OCI-M1 (cell line): ENCODE measurements at regions not wholly inside any gene's neighbourhood (a gene's known extent, or its start where the extent isn't known, plus 50 kb on each side); places are given as distances from the start of the nearest gene placed in this dataset.
"Not testable (repeated sequence)": the region's sequence is repeated elsewhere in the genome, so short reads cannot be mapped to it uniquely, and the experiment has no call there.

Source experiments
- DNase-seq: peaks from one replicate; lab custom pipeline; 2025; lab: John Stamatoyannopoulos, UW

DNA sequence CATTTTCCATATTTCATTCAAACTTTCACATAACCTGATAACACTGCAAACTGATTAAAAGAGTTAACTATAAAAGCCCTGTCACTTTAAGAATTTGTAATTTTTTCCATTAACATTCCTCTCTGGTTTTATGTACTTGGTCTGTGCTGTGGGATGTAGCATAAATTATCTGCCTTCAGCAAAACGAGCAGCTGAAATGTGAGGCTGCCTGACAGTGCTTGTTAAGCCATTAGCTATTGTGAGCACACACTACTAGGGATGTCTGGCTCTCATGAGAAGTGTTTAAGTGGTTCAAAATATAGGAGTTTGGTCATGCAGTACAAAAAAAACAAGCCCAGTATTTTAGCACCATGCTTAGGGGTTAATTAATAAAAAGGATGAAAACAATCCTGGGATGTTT is 63.0 kb downstream of the HOXA1 start:
- peak; percentile 32 for DNase-seq

DNA sequence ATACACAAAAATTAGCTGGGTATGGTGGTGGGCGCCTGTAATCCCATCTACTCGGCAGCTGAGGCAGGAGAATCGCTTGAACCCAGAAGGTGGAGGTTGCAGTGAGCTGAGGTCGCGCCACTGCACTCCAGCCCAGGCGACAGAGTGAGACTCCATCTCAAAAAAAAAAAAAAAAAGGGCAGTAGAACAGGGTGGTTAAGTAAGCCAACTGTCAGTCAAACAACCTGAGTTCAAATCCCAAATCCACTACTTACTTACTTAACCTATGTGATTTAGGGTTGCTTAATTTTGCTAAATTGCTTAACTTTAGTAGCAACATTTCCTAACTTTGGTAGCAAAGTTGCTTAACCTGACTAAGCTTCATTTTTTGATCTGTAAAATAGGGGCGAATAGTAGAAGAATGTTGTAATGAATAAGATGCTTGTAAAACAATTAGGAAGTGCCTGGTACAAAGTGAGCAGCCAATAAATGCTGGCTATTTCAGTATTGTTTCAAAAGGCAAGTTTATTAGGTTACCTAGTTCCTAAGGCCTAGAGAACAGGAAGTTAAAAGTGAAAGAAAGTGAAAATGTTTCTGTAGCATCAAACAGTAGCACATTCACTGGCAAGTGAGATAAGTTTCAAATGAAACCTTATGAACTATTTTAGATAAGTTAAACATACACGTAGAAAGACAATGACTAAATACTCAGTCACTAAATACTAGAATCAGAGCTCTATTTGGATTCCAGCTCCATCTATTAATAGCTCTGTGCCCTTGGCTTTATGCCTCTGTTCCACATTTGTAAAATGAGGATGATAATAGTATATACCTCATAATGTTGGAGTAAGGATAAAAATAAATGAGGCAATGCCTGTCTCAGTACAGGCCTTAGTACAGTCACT is 64.3 kb downstream of the HOXA1 start:
- peak; percentile 79 for DNase-seq

DNA sequence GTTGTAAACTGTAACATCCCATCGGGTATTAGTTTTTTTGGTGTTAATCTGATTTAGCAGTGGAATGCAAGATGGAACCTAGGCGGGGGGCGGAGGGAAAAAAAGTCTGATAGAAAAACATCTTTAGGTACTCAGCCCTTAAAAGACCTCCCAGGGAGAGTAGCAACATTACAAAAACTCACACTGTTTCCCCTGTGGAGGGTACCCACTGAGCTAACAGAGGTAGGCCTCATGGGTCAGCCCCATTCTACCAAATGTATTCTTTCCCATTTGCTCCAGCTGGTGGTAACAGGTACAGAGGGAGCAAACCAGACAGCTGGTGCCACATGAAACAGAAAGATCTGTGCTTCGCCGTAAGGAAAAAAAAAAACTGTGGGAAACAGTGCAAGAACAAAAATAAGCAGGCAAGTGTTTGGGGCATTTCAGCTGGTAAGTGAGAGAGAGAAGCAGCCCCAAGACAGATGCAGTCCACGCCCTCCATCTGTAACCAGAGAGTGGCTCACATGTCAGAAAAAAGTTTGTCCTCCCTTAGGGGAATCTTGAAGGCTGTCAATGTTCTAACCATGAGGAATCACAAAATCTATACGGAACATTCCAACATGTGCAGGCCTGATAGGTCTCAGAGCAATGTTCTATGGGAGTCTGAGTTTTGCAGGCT is 65.3 kb downstream of the HOXA1 start:
- no peak for DNase-seq

DNA sequence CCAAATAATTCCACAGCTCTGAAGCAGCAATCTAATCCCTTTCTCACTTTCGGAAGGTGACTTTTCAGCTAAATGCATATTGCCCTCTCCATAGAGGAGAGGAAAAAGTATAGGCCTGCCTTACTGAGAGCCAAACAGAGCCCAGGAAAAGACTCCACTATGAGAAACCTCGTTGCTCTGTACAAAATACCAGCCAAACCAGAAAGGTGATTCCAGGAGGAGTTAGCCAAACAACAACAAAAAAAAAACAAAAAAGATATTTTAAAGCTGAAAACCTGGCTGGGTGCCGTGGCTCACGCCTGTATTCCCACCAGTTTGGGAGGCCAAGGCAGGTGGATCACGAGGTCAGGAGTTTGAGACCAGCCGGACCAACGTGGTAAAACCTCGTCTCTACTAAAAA is 70.5 kb downstream of the HOXA1 start:
- DNase-seq, result no peak

DNA sequence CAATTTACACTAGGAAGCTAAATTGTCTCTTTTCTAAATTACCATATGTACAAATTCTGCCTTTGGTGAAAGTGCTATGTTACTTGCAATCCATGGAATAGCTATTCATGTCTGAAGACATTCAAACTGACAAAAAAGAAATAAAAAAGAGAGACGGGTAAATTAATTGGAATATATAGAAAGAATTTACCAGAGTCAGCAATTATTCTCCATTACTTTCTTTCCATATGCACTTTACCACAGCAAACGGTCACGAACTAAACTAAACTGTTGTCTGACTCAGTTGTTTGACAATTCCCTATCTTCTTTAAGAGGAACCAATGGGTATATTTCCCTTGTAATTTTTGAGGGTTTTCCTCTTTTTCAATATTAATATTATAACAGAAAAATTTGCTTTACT is 85.7 kb downstream of the HOXA1 start:
- no peak for DNase-seq

DNA sequence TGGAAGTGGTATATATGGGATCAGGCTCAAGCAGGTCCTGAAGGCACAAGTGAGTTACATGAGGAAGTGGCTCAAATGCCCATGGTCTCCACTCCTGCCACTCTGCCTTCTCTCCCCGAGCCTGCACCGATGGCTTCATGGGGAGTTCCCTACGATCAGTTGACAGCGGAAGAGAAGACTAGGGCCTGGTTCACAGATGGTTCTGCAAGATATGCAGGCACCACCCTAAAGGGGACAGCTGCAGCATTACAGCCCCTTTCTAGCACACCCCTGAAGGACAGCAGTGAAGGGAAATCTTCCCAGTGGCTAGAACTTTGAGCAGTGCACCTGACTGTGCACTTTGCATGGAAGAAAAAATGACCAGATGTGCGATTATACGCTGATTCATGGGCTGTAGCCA is 95.3 kb downstream of the HOXA1 start:
- DNase-seq, result peak; percentile 31

DNA sequence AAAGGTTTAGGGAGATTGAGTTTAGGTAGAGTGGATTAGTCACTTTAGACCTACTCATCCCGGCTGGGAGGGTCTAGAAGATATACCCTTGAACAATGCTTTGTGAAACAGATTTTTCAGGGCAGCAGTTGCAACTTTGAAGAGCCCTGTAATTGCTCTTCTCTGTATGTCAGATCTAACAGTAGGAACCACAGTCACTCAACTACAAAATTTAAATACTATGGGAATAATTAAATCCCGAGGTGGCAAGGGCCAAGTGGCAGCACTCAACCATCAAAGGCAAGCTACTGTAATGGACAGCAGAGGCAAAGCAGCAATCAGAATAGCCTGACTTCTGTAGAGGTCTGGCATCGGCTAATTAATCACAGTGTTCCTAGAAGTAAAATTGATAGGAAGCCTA is 97.5 kb downstream of the HOXA1 start:
- DNase-seq, result not testable (repeated sequence)

DNA sequence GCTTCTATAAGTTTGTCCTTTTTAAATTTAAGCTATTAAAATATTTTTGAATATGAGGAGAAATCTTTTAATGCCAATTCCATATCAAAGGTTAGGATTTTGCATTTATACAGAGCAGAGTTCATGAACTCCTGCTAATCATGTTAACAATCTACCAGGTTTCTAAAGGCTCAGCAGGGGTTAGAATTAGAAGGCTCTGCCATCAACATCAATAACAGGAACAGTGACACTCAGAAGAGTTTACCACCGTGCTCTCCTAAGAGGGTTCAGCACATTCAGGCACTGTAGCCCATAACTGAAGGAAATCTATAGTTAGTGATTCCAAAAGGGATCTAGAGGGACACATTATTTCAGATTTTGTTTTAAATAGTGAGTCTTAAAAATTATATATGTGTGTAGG is 100.1 kb downstream of the HOXA1 start:
- no peak for DNase-seq

DNA sequence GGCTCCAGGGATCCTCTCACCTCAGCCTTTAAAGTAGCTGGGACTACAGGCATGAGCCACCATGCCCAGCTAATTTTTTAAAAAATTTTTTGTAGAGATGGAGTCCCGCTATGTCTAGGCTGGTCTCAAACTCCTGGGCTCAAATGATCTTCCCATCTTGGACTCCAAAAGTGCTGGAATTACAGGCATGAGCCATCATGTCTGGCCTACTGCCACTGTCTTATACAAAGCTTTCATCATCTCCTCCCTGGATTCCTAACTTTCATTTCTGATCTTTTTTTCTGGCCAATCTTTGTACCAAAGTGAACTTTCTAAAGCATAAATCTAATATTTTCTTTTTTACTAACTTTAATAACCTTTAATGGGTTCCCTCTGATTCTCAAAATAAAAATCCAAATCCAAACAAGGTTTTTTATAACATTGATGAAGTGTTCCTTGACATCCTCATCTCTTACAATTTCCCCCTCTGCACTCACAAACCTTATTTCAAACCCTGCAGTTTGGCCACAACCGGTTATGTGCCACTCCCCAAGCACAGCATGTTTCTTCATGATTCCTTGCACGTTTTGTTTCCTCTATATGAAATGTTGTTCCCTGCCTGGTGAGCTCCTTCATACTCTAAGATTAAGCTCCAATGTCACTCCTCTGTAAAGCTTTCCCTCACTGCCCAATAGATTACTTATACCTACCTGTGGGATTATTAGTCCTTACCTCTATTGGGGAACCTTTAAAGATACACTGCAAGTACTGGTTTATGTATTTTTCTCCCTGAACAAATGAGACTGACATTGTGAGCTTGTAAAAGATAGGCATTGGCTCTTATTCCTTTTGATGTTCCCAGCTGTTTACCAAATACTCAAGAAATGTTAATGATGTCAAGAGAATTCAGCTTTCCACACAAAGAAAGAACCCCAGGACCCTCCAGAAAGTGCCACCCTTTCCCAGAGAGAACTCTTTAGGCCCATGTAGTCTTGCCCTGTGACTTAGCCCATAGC is 101.7 kb downstream of the HOXA1 start:
- no peak for DNase-seq

DNA sequence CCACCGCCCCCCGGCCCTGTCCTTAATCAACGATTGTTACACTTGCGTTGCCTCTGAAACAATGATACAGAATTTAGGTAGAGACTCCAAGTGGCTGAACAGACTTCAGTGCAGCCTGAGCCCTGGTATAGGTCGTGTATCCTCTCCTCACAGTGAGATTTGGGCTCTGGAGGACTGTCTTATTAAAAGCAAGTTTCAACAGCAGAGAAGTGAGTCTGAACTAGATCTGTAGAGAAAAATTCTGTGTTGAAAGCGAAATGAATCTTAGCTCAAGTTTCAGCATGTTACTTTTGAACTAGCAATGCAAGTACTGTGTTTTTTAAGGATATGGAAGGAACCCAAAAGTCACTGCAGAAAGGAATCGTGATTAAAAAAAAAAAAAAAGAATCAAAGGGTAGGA is 103.1 kb downstream of the HOXA1 start:
- DNase-seq, result no peak

DNA sequence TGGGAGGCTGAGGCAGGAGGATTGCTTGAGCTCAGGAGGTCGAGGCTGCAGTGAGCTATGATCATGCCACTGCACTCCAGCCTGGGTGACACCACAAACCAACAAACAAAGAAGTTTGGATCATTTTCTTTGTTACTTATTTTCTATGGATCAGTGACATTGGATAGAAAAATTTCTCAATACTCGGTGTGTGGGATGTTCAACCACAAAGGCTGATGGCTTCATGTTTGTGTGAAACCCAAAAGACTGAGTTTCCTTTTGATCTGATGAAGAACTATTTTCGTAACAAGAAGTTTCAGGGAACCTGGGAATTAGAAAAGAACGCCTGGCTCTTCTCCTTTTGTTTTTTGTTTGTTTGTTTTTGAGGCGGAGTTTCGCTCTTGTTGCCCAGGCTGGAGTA is 104.0 kb downstream of the HOXA1 start:
- DNase-seq, result no peak

DNA sequence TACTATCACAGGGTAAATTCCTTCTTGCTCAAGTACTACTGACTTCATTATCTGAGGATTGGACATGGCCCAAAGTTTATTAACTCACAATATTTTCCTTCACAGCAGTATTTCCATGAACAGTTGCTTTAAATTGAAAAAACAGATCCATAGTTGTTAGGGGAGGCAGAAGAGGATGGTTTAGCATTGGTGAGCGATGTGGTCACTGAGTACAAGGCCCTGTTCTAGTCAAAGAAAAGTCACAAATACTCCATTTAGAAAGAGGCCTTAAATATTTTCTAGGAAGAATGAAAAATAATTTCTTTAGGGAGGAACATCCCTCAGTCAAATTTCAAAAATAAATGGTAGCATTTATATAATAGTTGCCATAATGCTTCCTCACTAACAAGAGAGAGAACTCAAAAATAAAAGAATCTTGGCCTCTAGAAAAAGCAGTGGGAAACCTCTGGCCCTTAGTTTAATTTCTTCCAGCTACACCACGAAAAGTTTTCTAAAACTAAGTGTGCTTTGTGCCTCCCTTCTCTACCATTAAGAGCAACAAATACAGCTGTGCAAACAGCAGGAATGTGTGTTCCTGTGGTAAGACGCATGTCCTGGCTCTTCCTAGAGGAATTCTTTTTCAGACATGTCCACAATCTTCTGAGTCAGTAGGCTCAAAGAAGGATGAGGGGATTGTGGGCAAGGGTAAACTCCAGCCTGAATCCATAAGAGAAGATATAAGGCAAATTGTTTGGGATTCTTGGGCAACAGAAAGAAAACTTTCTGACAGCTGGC is 105.7 kb downstream of the HOXA1 start:
- no peak for DNase-seq

DNA sequence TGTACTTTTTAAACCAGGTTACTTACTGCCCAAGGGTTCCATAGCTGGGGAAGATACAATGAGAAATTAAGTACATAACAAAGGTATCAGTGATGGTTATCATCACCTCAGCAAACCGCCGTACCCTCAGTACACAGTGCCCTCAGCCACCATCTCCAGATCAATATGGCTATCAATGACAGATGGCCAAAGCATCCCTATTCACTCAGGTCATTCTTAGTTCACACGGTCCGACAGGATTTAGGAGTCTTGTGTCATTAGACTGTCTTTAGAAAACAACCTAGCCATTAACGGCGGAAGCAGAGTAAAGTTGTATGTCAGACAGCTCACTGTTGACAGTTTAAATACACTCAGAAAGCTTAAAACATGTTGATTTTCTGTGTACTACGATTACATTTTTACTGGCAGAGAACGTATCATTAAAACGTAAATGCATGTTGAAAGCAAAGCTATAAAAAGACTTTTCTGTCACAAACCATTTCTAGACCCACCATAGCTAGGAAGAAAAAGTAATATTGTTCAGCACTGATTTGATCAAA is 106.9 kb downstream of the HOXA1 start:
- DNase-seq, result no peak

DNA sequence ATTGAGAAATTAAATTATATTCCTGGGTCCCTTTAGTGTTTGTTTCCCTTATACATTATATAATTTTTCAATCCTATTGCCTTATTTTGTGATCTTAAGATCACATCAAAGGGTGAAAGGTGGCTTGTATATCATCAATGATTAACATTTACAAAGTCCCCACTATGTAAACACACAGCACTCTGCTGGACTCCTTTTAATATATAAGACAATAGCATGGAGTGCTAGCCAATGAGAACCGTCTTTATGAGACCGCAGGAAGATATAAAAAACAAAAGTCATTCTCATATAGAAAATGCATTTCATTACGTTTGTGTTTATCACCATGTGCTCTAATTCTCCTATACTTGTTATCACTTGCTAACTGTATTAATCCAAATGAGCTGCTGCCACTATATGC is 108.5 kb downstream of the HOXA1 start:
- no peak for DNase-seq

DNA sequence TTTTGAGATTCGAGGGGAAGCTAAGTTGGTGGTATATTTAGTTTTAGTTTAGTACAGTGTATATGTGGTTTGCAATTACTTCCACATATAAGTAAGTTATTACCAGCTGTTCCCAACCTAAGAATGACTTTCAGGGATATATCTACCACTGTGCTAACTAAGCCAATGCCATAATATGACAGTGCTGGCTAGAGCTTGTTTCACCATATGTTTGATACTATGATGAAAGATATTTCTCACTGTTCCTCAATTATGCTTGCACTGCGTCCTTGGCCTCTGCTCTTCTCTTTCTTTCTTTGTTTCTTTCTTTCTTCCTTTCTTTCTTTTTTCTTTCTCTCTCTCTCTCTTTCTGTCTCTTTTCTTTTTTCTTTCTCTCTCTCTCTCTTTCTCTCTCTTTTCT is 113.8 kb upstream of the SKAP2 start:
- DNase-seq, result no peak

DNA sequence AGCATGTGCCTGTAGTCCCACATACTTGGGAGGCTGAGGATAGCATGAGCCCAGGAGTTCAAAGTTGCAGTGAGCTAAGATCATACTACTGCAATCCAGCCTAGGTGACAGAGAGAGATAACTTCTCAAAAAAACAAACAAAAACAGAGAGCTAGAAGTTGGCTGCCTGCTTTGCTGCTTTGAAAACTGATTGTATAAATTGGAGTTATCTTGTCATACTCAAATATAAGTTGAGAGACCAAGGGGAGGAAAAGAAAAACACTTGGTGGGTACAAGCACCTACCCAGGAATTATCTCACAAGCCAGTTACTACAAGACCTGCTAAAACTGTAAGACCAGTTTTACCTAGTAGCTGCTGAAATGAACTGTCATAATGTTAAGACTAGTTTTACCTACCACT is 112.5 kb upstream of the SKAP2 start:
- no peak for DNase-seq

DNA sequence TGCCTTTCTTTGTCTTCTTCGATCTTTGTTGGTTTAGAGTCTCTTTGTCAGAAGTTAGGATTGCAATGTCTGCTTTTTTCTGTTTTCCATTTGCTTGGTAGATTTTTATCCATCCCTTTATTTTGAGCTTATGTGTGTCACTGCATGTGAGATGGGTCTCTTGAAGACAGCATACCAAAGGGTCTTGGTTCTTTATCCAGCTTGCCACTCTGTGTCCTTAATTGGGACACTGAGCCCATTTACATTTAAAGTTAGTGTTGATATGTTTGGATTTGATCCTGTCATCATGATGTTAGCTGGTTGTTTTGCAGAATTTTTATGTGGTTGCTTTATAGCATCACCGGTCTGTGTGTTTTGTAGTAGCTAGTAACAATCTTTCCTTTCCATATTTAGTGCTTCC is 107.5 kb upstream of the SKAP2 start:
- not testable (repeated sequence) for DNase-seq

DNA sequence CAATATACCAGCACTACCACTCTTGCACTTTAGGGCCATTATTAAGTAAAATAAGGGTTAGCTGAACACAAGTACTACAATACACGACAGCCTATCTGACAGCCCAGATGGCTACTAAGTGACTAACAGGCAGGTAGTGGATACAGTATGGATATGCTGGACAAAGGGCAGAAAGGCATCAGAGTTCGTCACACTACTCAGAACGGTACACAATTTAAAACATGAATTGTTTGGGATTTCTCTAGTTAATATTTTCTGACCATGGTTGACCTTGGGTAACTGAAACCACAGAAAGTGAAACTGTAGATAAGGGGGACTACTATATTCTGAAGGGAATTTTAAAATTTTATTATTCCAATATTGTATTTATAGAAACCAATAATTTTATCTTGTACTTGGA is 101.3 kb upstream of the SKAP2 start:
- no peak for DNase-seq

DNA sequence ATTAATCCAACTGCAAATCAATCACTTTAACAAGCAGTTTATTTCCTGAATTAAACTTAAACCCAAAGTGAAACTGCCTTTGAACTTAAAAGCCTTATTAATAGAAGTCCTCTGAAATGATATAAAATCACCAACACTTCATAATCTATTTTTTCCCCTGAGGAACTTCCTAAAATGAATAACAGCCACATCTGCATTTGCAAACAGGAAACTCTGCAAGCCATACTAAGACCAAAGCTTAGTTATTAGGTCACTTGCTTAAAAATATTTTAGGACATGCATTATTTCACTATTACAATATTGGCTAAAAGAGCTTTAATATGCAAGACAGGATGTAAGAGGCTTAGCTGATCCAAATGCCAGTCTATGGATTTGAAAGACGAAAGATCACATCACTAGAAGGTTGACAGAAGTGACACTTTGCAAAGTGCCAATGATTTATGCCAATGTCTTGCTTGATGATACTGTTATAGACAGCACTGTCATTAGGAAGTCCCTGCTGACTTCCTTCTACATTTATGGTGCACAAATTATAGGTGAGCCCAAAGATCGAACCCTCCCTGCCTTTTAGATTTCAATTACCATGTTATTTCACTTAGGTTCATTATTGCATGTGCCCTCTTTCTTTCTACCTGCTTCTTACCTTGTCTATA is 99.9 kb upstream of the SKAP2 start:
- DNase-seq, result no peak

DNA sequence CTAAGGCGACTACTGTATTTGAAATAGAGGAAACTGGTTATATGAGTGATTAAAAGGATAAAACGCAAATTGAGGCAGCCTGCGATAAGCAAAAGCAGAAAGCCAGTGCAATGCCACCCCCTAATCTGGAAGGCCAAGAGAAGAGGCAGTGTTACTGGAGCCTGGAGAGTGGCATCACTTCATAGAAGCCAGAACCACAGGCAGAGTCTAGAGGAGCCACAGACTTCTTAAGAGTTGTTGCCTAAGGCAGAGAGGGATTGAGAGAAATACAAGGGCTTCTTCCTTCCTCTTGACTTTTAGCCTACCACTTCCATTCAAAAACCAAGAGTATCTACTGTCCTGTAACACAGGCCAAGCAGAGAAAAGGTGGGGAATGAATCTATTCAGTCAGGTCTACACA is 94.9 kb upstream of the SKAP2 start:
- DNase-seq, result no peak

DNA sequence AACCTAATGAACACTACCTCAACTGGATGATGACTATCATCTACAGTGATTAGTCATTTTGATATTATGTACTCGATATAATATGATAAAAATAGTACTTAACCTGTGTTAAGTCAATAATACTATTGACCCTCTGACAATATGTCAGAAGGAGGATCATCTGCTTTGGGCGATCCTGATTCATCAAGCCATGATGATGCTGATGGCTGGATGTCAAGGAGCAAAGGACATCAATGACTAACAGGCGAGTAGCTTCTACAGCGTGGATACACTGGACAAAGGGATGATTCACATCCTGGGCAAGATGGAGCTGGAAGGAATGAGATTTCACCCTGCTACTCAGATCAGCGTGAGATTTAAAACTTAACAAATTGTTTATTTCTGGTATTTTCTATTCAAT is 94.4 kb upstream of the SKAP2 start:
- DNase-seq, result no peak
